Body of pancreas (tissue), 4 donors: ENCODE measurements at regions not wholly inside any gene's neighbourhood (a gene's known extent, or its start where the extent isn't known, plus 50 kb on each side); places are given as distances from the start of the nearest gene placed in this dataset.
"Not testable (repeated sequence)": the region's sequence is repeated elsewhere in the genome, so short reads cannot be mapped to it uniquely, and the experiment has no call there.

Experiments
- ATAC-seq: fragments of 150-250 bp; one replicate; pipeline ENCODE4 v1.9.1; 2016
- DNase-seq, 4 donors: peaks; one replicate each; pipeline ENCODE4 v3.0.0-alpha.2; 2019
- H3K27ac ChIP-seq, 4 donors: fragments of 200-600 bp; sonication (generic); 1 replicate in 3 of 4; 2 replicates in 1 of 4; pipeline versions ENCODE4 v1.5.1 to v1.6.1; 2016 to 2019; ENCODE audit warnings: mild to moderate bottlenecking in 1 of 4, mixed read lengths in 1 of 4, moderate library complexity in 1 of 4
- H3K27me3 ChIP-seq, 2 donors: fragments of 200-600 bp; sonication (generic); one replicate each; pipeline ENCODE4 v1.6.0; 2016; ENCODE audit warnings: mild to moderate bottlenecking in 1 of 2
- H3K36me3 ChIP-seq, 2 donors: fragments of 200-600 bp; sonication (generic); replicated peaks in 1 of 2; 2 replicates each; pipeline ENCODE4 v1.5.1; 2016; ENCODE audit warnings: low read depth in 2 of 2; ENCODE audit not compliant: insufficient read depth in 1 of 2
- H3K4me1 ChIP-seq: fragments of 200-600 bp; sonication (generic); one replicate; pipeline ENCODE4 v1.6.0; 2016
- H3K4me3 ChIP-seq, 2 donors: fragments of 200-600 bp; sonication (generic); 1 replicate in 1 of 2; 2 replicates in 1 of 2; pipeline ENCODE4 v1.5.1; 2016 to 2019
- H3K9me3 ChIP-seq, 3 donors: fragments of 200-600 bp; sonication (generic); 1 replicate in 2 of 3; 2 replicates in 1 of 3; pipeline ENCODE4 v1.5.1; 2016
- CTCF ChIP-seq, 7 experiments: fragments of 450-650 bp in 4 of 7; fragments of 200-600 bp in 3 of 7; sonication (generic) in 3 of 7; IDR thresholded peaks; one replicate each; pipeline ENCODE4 v1.5.1; 2016 to 2019; ENCODE audit warnings: antibody characterized with exemption in 7 of 7
- POLR2A ChIP-seq, 3 donors: fragments of 450-650 bp; IDR thresholded peaks; one replicate each; pipeline ENCODE4 v1.6.1; 2016; ENCODE audit warnings: antibody characterized with exemption in 3 of 3, mild to moderate bottlenecking in 2 of 3
- WGBS, 2 donors: methylation state at CpG; one replicate each; pipeline ENCODE4 v1.1.5; 2017; 5-methylcytosine and 5-hydroxymethylcytosine counted together
- intact Hi-C: fragments of 100-400 bp; cut with DNase I; formaldehyde crosslinking; loops from one replicate; pipeline ENCODE4 v1.15.1; 2023

DNA sequence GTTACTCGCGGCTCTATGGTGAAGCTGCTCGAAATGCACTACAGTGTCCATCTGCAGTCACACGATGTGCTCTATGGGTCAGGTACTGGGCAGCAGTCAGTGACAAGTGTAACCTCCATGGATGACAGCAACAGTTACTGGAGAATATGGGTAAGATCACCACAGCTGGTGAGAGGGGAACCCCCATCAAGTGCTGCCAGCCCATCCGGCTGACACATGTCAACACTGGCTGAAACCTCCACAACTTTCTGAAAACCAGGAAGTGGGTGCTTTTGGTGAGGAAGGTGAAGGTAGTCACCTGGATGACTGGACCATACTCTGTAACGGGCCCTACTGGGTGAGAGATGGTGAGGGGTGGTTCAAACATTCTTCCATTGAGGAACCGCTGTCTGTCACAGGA is 87.4 kb upstream of the C15orf39 start:
- no peaks in the 10 kb centered on the region for H3K9me3 ChIP-seq
- 80 to 91% methylated on average over 7 of the region's 7 CpGs for WGBS, 2 donors
- no peaks in the 10 kb centered on the region for H3K4me1 ChIP-seq
- H3K27ac ChIP-seq = no peak overlapping the region
- H3K27me3 ChIP-seq = no peaks in the 10 kb centered on the region
- no peak for ATAC-seq
- no peaks in the 10 kb centered on the region for H3K36me3 ChIP-seq
- H3K4me3 ChIP-seq = no peak overlapping the region
- TF ChIP-seq POLR2A (IDR thresholded peaks at IDR 0.05) = no peak
- TF ChIP-seq CTCF (IDR thresholded peaks at IDR 0.05) = no peak
- no peak for DNase-seq
- intact Hi-C loops = no loop called here

GRCh38 chr15:75114796-75115195 is 86.9 kb upstream of the C15orf39 start:
- H3K36me3 ChIP-seq = no peaks in the 10 kb centered on the region
- H3K27me3 ChIP-seq = no peaks in the 10 kb centered on the region
- ATAC-seq (no peak), DNase-seq (no peak)
- H3K4me1 ChIP-seq = no peaks in the 10 kb centered on the region
- H3K9me3 ChIP-seq = no peaks in the 10 kb centered on the region
- no peak overlapping the region for H3K4me3 ChIP-seq
- intact Hi-C loops = no loop called here
- 91 to 95% methylated on average over 3 of the region's 3 CpGs for WGBS, 2 donors
- no peak overlapping the region for H3K27ac ChIP-seq
- no peak for TF ChIP-seq POLR2A (IDR thresholded peaks at IDR 0.05)
- no peak for TF ChIP-seq CTCF (IDR thresholded peaks at IDR 0.05)

- H3K27ac ChIP-seq, ATAC-seq, DNase-seq, H3K27me3 ChIP-seq, H3K36me3 ChIP-seq, H3K4me1 ChIP-seq, H3K4me3 ChIP-seq, intact Hi-C loops, H3K9me3 ChIP-seq: not testable (repeated sequence)
- WGBS, 2 donors = 72 to 79% methylated on average over 4 to 8 of the region's 8 CpGs
Observed at GRCh38 chr15:75115411-75115913, 86.2 kb upstream of the C15orf39 start.

- DNase-seq, H3K4me3 ChIP-seq, intact Hi-C loops, H3K36me3 ChIP-seq, H3K27ac ChIP-seq, H3K27me3 ChIP-seq, ATAC-seq, H3K9me3 ChIP-seq, H3K4me1 ChIP-seq: not testable (repeated sequence)
- WGBS, 2 donors = 93 to 98% methylated on average over 6 to 16 of the region's 31 CpGs
Observed at GRCh38 chr15:75116143-75116542, 85.5 kb upstream of the C15orf39 start.

GRCh38 chr15:75117993-75118392 is 83.7 kb upstream of the C15orf39 start:
- Histone ChIP-seq H3K9me3 (no peaks in the 10 kb centered on the region), H3K36me3 (no peaks in the 10 kb centered on the region), H3K4me3 (no peak overlapping the region), H3K27me3 (no peaks in the 10 kb centered on the region), H3K27ac (no peak overlapping the region), H3K4me1 (no peaks in the 10 kb centered on the region)
- 95 to 97% methylated on average over 1 of the region's 1 CpG for WGBS, 2 donors
- ATAC-seq (no peak), DNase-seq (no peak)
- TF ChIP-seq POLR2A (IDR thresholded peaks at IDR 0.05) (no peak), CTCF (IDR thresholded peaks at IDR 0.05) (no peak)
- intact Hi-C loops = no loop called here

DNA sequence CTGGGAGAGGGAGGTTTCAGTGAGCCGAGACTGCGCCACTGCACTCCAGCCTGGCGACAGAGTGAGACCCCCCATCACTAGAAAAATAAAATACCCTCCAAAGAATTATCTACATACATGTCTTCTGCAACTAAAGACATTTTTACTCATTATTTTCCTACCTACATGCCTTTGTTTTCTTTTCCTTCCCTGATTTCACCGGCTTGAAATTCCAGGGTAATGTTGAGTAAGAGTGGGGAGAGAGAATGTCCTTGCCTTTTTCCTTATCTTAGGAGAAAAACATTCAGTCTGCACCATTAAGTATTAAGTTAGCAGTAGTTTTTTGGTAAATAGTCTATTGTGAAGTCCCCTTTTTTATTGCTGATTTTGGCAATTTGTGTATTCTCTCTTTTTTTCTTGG is 82.4 kb upstream of the C15orf39 start:
- H3K27ac ChIP-seq, H3K4me3 ChIP-seq, ATAC-seq, H3K27me3 ChIP-seq, DNase-seq, intact Hi-C loops, H3K9me3 ChIP-seq, H3K4me1 ChIP-seq, H3K36me3 ChIP-seq: not testable (repeated sequence)
- WGBS, 2 donors = 80 to 86% methylated on average over 4 of the region's 4 CpGs
